HG03565 (cell line): ENCODE measurements at regions not wholly inside any gene's neighbourhood (a gene's known extent, or its start where the extent isn't known, plus 50 kb on each side); places are given as distances from the start of the nearest gene placed in this dataset.

Experiments used
- ATAC-seq: cut with Tn5 transposase; IDR thresholded peaks from one replicate; pipeline ENCODE4 v1.9.1; 2021; ENCODE audit warnings: mild to moderate bottlenecking, moderate library complexity; ENCODE audit not compliant: unreplicated experiment

GRCh38 chr6:62345446-62345845 lies 59.4 kb upstream of the KHDRBS2 start:
- ATAC-seq: no peak

GRCh38 chr6:62344850-62345249 lies 58.8 kb upstream of the KHDRBS2 start:
- no peak for ATAC-seq

GRCh38 chr6:62338477-62338876 lies 52.5 kb upstream of the KHDRBS2 start:
- ATAC-seq: no peak
